Small intestine (tissue), 7 donors: ENCODE measurements at regions not wholly inside any gene's neighbourhood (a gene's known extent, or its start where the extent isn't known, plus 50 kb on each side); places are given as distances from the start of the nearest gene placed in this dataset.

Experiments used
- DNase-seq, 2 donors: peaks; one replicate each; pipeline versions ENCODE4 v3.0.0 to v3.0.0-alpha.2; 2013
- FAIRE-seq: peaks from 2 replicates; lab custom pipeline; 2012; peaks lifted over from hg19 to GRCh38; lab: Jason Lieb, UNC
- H3K27ac ChIP-seq, 3 donors: one replicate each; pipeline ENCODE4 v1.5.1; 2013; ENCODE audit warnings: low read length in 2 of 3, mild to moderate bottlenecking in 2 of 3, control low read depth in 1 of 3, inconsistent platforms in 1 of 3, low read depth in 1 of 3, moderate library complexity in 1 of 3
- H3K27me3 ChIP-seq, 3 donors: one replicate each; pipeline ENCODE4 v1.6.1; 2013; ENCODE audit warnings: low read length in 3 of 3, inconsistent platforms in 1 of 3; ENCODE audit not compliant: control insufficient read depth in 3 of 3, insufficient read depth in 3 of 3
- H3K36me3 ChIP-seq, 3 donors: one replicate each; pipeline ENCODE4 v1.6.1; 2013; ENCODE audit warnings: low read length in 3 of 3, inconsistent platforms in 1 of 3, low read depth in 1 of 3, mild to moderate bottlenecking in 1 of 3, moderate library complexity in 1 of 3; ENCODE audit not compliant: control insufficient read depth in 3 of 3, insufficient read depth in 2 of 3
- H3K4me1 ChIP-seq, 3 donors: one replicate each; pipeline ENCODE4 v1.6.1; 2013; ENCODE audit warnings: low read length in 2 of 3, inconsistent platforms in 1 of 3, low read depth in 1 of 3, mild to moderate bottlenecking in 1 of 3, moderate library complexity in 1 of 3; ENCODE audit not compliant: control insufficient read depth in 3 of 3, insufficient read depth in 2 of 3
- H3K4me3 ChIP-seq, 3 donors: one replicate each; pipeline ENCODE4 v1.5.1; 2013; ENCODE audit warnings: low read length in 3 of 3, control low read depth in 1 of 3, inconsistent platforms in 1 of 3, low read depth in 1 of 3, mild to moderate bottlenecking in 1 of 3, moderate library complexity in 1 of 3
- H3K9me3 ChIP-seq, 2 donors: one replicate each; pipeline ENCODE4 v1.6.1; 2013; ENCODE audit warnings: low read depth in 1 of 2, low read length in 1 of 2; ENCODE audit not compliant: control insufficient read depth in 2 of 2, insufficient read depth in 1 of 2
- WGBS, 3 donors: extraction: QIAGEN DNeasy Blood & Tissue Kit; methylation state at CpG; one replicate each; pipeline ENCODE4 v1.1.7; 2013; 5-methylcytosine and 5-hydroxymethylcytosine counted together
- donor health status: healthy with polysubstance abuse.
- donor health status: control.
- donor health status: control.
- donor health status: Bipolar disorder and iron deficiency.
- donor health status: healthy.

DNA sequence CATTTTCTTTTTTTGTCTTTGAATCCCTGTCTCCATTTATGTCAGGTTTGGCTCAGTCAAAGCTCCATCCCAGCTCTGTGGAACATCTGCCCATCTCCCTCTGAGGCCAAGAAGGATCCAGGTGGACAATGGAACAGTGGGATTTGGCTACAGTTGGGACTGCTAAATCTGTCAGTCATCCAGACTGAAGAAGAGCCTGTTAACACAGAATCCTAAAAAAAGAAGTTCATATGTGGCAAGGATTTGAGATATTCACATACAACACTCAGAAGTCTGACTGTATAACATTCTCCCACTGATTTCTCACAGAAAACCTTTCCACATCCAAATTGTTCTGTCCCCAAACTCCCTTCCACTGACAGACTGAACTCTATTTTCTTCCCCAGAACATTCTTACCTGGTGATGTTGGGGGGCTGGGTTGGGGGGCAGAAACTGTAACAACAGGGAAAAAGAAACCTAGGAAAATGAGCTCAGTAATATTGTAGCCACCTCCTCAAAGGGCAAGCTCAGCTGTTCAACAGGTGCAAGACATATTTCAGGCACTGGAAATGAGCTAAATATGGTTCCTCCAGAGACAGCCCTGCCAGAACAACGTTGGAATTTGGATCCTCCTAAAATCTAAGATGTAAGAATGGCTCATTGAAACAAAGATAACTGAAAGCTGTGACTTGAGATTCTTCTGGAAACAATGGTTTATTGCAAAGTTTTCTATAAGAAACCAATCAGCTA, 301.5 kb upstream of the CDH5 start:
- no peaks in the 10 kb centered on the region for H3K9me3 ChIP-seq
- no peak overlapping the region for H3K4me3 ChIP-seq
- DNase-seq (no peak), FAIRE-seq (no peak)
- 13 to 36% (median 28%) methylated on average over 1 of the region's 1 CpG for WGBS, 3 donors
- no peaks in the 10 kb centered on the region for H3K27me3 ChIP-seq
- no peak overlapping the region for H3K27ac ChIP-seq
- no peaks in the 10 kb centered on the region for H3K36me3 ChIP-seq
- H3K4me1 ChIP-seq, result no peaks in the 10 kb centered on the region

DNA sequence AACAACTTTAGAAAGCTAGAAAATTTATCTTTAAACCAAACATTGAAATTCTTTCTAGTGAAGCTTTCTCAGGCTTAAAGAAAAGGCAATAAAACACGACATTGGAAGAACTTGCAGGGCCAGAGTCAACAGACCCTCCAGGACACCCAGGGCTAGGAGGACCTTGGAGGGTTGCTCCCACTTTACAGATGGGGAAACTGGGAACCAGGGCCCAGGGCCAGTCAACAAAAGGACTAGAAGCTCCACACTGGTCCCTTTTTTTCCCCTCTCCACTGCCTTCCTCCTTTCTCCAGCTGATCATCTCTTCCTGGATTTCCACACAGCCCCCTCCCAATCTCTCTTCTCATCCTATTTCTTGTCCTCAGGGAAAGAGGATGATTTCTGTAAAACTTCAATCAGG, 307.7 kb upstream of the CDH5 start:
- FAIRE-seq (no peak), DNase-seq (no peak)
- 16 to 32% (median 25%) methylated on average over 1 of the region's 1 CpG for WGBS, 3 donors
- Histone ChIP-seq H3K4me3 (no peak overlapping the region), H3K27me3 (no peaks in the 10 kb centered on the region), H3K9me3 (no peaks in the 10 kb centered on the region), H3K36me3 (no peaks in the 10 kb centered on the region), H3K4me1 (no peaks in the 10 kb centered on the region), H3K27ac (no peak overlapping the region)

DNA sequence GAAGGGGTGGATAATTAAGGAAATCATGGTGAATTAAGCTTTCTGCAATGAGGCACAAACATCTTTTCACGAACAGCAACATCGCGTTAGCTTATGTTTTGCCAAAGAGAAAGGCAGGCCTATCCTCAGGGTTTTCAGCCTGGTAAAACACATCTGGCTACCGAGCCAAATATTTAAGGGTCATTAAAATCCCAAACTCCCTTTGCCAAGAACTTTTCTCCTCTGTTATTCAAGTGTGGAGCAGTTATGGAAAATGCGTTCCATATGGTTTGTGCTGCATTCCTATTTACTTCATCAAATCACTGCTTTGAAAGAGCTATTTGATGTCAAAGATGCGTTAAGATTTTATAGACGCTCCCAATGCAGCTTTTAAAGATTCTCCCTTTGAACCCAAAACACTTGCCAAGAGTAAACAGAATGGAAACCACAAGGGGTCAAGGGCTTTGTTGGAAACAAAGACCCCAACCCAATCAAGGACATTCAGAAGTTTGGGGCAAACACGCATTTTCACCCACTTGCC, 308.3 kb upstream of the CDH5 start:
- no peak for DNase-seq
- Histone ChIP-seq H3K27ac (no peak overlapping the region), H3K4me3 (no peak overlapping the region), H3K9me3 (no peaks in the 10 kb centered on the region), H3K4me1 (no peaks in the 10 kb centered on the region), H3K27me3 (no peaks in the 10 kb centered on the region), H3K36me3 (no peaks in the 10 kb centered on the region)
- FAIRE-seq, result no peak
- 79 to 83% (median 82%) methylated on average over 8 of the region's 8 CpGs for WGBS, 3 donors

DNA sequence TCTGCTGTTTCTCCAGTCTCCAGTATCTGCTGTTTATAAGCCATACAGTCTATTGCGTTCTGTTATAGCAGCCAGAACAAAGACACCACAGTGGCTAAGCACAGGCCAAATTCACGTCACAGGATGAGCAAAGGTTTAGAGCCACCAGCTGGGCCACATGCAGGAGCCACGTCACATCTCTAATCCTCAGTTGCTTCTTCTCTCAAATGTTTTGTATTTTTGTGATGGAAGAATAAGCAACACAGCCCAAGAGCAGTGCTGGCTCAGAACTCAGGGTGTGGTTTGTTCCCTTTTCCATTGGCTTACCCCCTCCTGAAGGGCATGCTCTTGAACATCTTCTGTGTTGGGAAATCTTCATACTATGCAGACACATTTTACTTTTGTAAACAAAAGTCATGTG, 309.4 kb upstream of the CDH5 start:
- no peak for DNase-seq

DNA sequence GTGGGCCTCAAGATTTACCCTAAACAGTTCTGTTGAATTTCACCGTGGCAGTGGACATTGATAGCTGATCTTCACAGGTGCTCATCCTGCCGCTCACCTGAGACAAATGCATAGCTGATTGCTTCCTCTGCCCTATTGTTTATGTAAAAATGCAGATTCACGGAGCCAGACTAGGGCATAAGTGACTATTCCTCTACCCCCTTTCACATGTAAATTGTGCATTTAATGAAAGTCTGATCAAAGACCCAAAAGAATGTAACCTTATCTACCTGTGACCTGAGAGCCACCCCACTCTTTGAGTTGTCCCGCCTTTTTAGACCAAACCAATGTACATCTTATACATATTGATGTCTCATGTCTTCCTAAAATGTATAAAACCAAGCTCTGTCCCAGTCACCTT, 312.4 kb upstream of the CDH5 start:
- FAIRE-seq, result no peak
- Histone ChIP-seq H3K4me3 (no peak overlapping the region), H3K9me3 (no peaks in the 10 kb centered on the region), H3K27me3 (no peaks in the 10 kb centered on the region), H3K4me1 (no peaks in the 10 kb centered on the region), H3K36me3 (no peaks in the 10 kb centered on the region), H3K27ac (no peak overlapping the region)
- whole genome bisulfite sequencing, 3 donors, result 40 to 72% (median 68%) methylated on average over 4 of the region's 4 CpGs
- DNase-seq, result no peak

More for the DNA sequence above, 309.4 kb upstream of the CDH5 start:
- no peak for FAIRE-seq
- WGBS, 3 donors, result 54 to 74% (median 56%) methylated on average over 3 of the region's 3 CpGs
- H3K4me1 ChIP-seq, result no peaks in the 10 kb centered on the region
- H3K4me3 ChIP-seq, result no peak overlapping the region
- no peaks in the 10 kb centered on the region for H3K9me3 ChIP-seq
- H3K36me3 ChIP-seq, result no peaks in the 10 kb centered on the region
- no peak overlapping the region for H3K27ac ChIP-seq
- H3K27me3 ChIP-seq, result no peaks in the 10 kb centered on the region

DNA sequence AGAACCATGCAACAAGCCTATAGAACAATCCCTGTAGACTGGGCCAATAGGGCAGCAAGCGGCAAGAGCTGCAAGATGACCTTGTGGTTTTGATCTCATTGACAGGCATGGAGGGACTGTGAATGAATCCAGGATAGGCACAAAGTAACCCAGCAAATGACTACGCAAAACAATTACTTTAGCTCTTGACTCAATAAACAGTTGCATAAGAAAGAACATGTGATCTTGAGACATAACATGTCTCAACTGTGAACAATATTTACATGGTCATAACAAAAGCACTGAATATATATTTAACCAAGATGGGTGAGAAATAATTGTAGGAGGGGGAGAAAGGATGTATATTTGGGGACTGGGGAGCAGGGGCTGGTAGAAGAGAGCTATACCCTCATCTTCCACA, 313.7 kb upstream of the CDH5 start:
- H3K27me3 ChIP-seq, result no peaks in the 10 kb centered on the region
- H3K9me3 ChIP-seq, result no peaks in the 10 kb centered on the region
- WGBS, 3 donors, result 87 to 92% (median 91%) methylated on average over 2 of the region's 2 CpGs
- FAIRE-seq (no peak), DNase-seq (no peak)
- H3K4me1 ChIP-seq, result no peaks in the 10 kb centered on the region
- H3K36me3 ChIP-seq, result no peaks in the 10 kb centered on the region
- no peak overlapping the region for H3K4me3 ChIP-seq
- H3K27ac ChIP-seq, result no peak overlapping the region

DNA sequence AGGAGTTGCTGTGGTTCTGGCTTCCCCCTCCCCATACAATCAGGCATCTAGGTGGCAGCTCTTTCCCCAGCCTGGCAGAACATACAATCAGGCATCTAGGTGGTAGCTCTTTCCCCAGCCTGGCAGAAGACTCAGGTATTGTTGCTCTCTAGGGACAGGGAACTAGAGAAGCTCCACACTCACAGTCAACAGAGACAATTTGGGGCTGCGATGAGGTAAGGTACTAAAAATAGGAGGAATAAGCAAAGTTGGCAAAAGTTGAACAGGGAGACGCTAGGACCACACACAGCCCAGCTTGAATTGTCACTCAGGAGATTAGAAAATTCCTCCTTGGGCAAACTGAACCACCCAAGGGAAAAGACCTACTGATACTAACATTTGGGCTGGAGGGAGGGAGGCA, 315.5 kb upstream of the CDH5 start:
- Histone ChIP-seq H3K4me3 (no peak overlapping the region), H3K4me1 (no peaks in the 10 kb centered on the region), H3K27me3 (no peaks in the 10 kb centered on the region), H3K36me3 (no peaks in the 10 kb centered on the region), H3K9me3 (no peaks in the 10 kb centered on the region), H3K27ac (no peak overlapping the region)
- DNase-seq (no peak), FAIRE-seq (no peak)
- 72 to 86% (median 78%) methylated on average over 2 of the region's 2 CpGs for WGBS, 3 donors

DNA sequence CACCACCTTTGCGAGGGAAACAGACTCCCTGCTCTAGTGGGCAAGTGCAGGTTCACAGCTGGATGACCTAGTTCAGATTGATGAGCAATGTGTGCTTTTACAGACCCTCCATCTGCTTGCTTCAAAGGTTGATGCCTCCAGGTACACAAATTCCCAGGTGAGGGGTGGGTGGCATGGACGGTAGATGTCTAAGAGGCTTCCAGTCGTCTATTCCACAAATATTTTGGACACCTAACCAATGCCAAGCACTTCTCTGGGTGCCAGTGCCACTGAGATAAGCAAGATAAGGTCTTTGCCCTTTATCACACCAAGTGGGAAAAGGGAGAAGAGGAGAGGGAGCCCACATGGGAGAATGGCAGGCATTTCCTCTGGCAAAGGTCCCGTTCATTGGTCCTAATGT, 316.6 kb upstream of the CDH5 start:
- WGBS, 3 donors, result 76 to 87% (median 78%) methylated on average over 4 of the region's 4 CpGs
- Histone ChIP-seq H3K27me3 (no peaks in the 10 kb centered on the region), H3K4me3 (no peak overlapping the region), H3K4me1 (no peaks in the 10 kb centered on the region), H3K27ac (no peak overlapping the region), H3K36me3 (no peaks in the 10 kb centered on the region), H3K9me3 (no peaks in the 10 kb centered on the region)
- FAIRE-seq, result no peak
- no peak for DNase-seq

DNA sequence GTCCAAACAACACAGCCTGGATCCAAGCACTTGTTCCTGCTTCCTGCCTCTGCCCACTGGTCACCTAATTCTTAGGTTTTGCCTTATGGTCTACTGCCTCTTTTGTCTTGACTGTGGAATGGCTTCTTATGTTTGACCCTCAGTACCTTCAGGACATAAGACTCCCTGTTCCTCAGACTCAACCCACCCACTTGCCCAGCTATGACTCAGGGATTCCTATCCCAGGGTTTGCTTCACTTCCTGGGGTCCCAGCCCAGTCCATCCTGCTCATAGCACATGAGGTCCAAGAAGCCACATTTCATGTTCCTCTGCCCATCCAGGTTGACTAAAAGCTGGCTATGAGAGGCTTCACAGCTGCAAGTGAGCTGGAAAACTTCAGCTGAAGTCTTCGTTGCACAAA, 320.9 kb upstream of the CDH5 start:
- WGBS, 3 donors, result 75 to 84% (median 76%) methylated on average over 1 of the region's 1 CpG
- no peak overlapping the region for H3K4me3 ChIP-seq
- FAIRE-seq (no peak), DNase-seq (no peak)
- H3K27me3 ChIP-seq, result no peaks in the 10 kb centered on the region
- no peak overlapping the region for H3K27ac ChIP-seq
- H3K4me1 ChIP-seq, result no peaks in the 10 kb centered on the region
- H3K9me3 ChIP-seq, result no peaks in the 10 kb centered on the region
- H3K36me3 ChIP-seq, result no peaks in the 10 kb centered on the region
